KMS-11 (cell line): ENCODE measurements at regions not wholly inside any gene's neighbourhood (a gene's known extent, or its start where the extent isn't known, plus 50 kb on each side); places are given as distances from the start of the nearest gene placed in this dataset.

Experiments used
- H2AFZ ChIP-seq: fragments of 200-600 bp; sonication (generic); 2 replicates; pipeline ENCODE4 v1.6.1; 2016; ENCODE audit warnings: antibody characterized with exemption, mixed run types, low read depth
- H3K27ac ChIP-seq: fragments of 200-600 bp; sonication (generic); 2 replicates; pipeline ENCODE4 v1.6.1; 2016; ENCODE audit warnings: mild to moderate bottlenecking, mixed run types
- H3K27me3 ChIP-seq: fragments of 200-600 bp; sonication (generic); 2 replicates; pipeline ENCODE4 v1.6.1; 2017; ENCODE audit warnings: mild to moderate bottlenecking, low read depth, mixed run types, moderate library complexity; ENCODE audit not compliant: insufficient read depth
- H3K36me3 ChIP-seq: fragments of 200-600 bp; sonication (generic); 2 replicates; pipeline ENCODE4 v1.6.1; 2017; ENCODE audit warnings: mild to moderate bottlenecking, mixed run types; ENCODE audit not compliant: insufficient read depth
- H3K4me1 ChIP-seq: fragments of 200-600 bp; sonication (generic); 2 replicates; pipeline ENCODE4 v1.6.1; 2016; ENCODE audit warnings: mild to moderate bottlenecking, low read depth, mixed run types; ENCODE audit not compliant: poor library complexity, severe bottlenecking
- H3K4me2 ChIP-seq: fragments of 200-600 bp; sonication (generic); 2 replicates; pipeline ENCODE4 v1.7.0; 2016; ENCODE audit warnings: mild to moderate bottlenecking, mixed run types
- H3K4me3 ChIP-seq: fragments of 200-600 bp; sonication (generic); IDR thresholded peaks from 2 replicates; pipeline ENCODE4 v1.6.1; 2017; ENCODE audit warnings: low read depth, low read length, mixed read lengths; ENCODE audit not compliant: insufficient read depth
- H3K79me2 ChIP-seq: fragments of 200-600 bp; sonication (generic); 2 replicates; pipeline ENCODE4 v1.6.1; 2016; ENCODE audit warnings: low read depth, mixed run types; ENCODE audit not compliant: insufficient read depth
- H3K9ac ChIP-seq: fragments of 200-600 bp; sonication (generic); 2 replicates; pipeline ENCODE4 v1.6.1; 2016; ENCODE audit warnings: mild to moderate bottlenecking, mixed run types
- H4K20me1 ChIP-seq: fragments of 200-600 bp; sonication (generic); 2 replicates; pipeline ENCODE4 v1.6.1; 2016; ENCODE audit warnings: mild to moderate bottlenecking, mixed run types; ENCODE audit not compliant: insufficient read depth
- CTCF ChIP-seq: fragments of 200-600 bp; sonication (generic); conservative IDR thresholded peaks from 2 replicates; pipeline ENCODE4 v1.6.1; 2017; ENCODE audit warnings: low read depth, mild to moderate bottlenecking, antibody characterized with exemption, low read length, moderate library complexity, mixed read lengths

GRCh38 chr9:121597698-121598166, 53.7 kb upstream of the DAB2IP start:
- Histone ChIP-seq H2AFZ (no peak overlapping the region), H3K79me2 (no peaks in the 10 kb centered on the region), H4K20me1 (no peaks in the 10 kb centered on the region), H3K36me3 (no peaks in the 10 kb centered on the region), H3K27ac (no peak overlapping the region), H3K27me3 (no peaks in the 10 kb centered on the region), H3K4me2 (no peak overlapping the region), H3K4me1 (peaks cover 8% of the 10 kb centered on the region), H3K4me3 (no peak overlapping the region), H3K9ac (no peak overlapping the region)
- no peak for TF ChIP-seq CTCF

- Histone ChIP-seq H3K4me3 (no peak overlapping the region), H3K36me3 (no peaks in the 10 kb centered on the region), H3K4me1 (peaks cover 8% of the 10 kb centered on the region), H3K9ac (no peak overlapping the region), H3K79me2 (no peaks in the 10 kb centered on the region), H2AFZ (no peak overlapping the region), H3K27me3 (no peaks in the 10 kb centered on the region), H3K27ac (no peak overlapping the region), H3K4me2 (no peak overlapping the region), H4K20me1 (no peaks in the 10 kb centered on the region)
- no peak for TF ChIP-seq CTCF
Observed at GRCh38 chr9:121598167-121598964, 53.1 kb upstream of the DAB2IP start.

- no peaks in the 10 kb centered on the region for H3K36me3 ChIP-seq
- H3K27ac ChIP-seq: no peak overlapping the region
- no peaks in the 10 kb centered on the region for H3K79me2 ChIP-seq
- no peaks in the 10 kb centered on the region for H3K27me3 ChIP-seq
- H2AFZ ChIP-seq: no peak overlapping the region
- no peak for TF ChIP-seq CTCF
- H4K20me1 ChIP-seq: no peaks in the 10 kb centered on the region
- no peak overlapping the region for H3K4me3 ChIP-seq
- H3K4me2 ChIP-seq: no peak overlapping the region
- no peak overlapping the region for H3K9ac ChIP-seq
- peaks cover 8% of the 10 kb centered on the region for H3K4me1 ChIP-seq
Observed at GRCh38 chr9:121598965-121599871, 52.2 kb upstream of the DAB2IP start.

GRCh38 chr9:121599872-121600585, 51.4 kb upstream of the DAB2IP start:
- no peak overlapping the region for H3K27ac ChIP-seq
- peaks cover 8% of the 10 kb centered on the region for H3K4me1 ChIP-seq
- no peaks in the 10 kb centered on the region for H3K79me2 ChIP-seq
- H3K36me3 ChIP-seq: no peaks in the 10 kb centered on the region
- TF ChIP-seq CTCF: no peak
- no peak overlapping the region for H3K9ac ChIP-seq
- no peaks in the 10 kb centered on the region for H4K20me1 ChIP-seq
- no peak overlapping the region for H3K4me2 ChIP-seq
- no peaks in the 10 kb centered on the region for H3K27me3 ChIP-seq
- H3K4me3 ChIP-seq: no peak overlapping the region
- H2AFZ ChIP-seq: no peak overlapping the region
